ENCODE measurements at regions not wholly inside any gene's neighbourhood (a gene's known extent, or its start where the extent isn't known, plus 50 kb on each side); places are given as distances from the start of the nearest gene placed in this dataset.

- Histone ChIP-seq H4K20me1 (ENCODE audit: insufficient read depth) (no peaks in the 10 kb centered on the region), H3K27me3 (ENCODE audit: insufficient read depth, low read length) (no peaks in the 10 kb centered on the region), H2AFZ (ENCODE audit: low read depth, low read length, poor library complexity, severe bottlenecking) (no peak overlapping the region), H3K36me3 (ENCODE audit: control insufficient read depth in 1 of 2, insufficient read depth in 2 of 2, low read length in 2 of 2) (no peaks in the 10 kb centered on the region), H3K9ac (ENCODE audit: low read length) (no peak overlapping the region), H3K27ac (ENCODE audit: low read depth, low read length) (no peak overlapping the region), H3K4me1 (ENCODE audit: control insufficient read depth in 1 of 2, insufficient read depth in 2 of 2, low read length in 2 of 2) (no peaks in the 10 kb centered on the region), H3K4me2 (ENCODE audit: low read length) (no peak overlapping the region), H3K79me2 (ENCODE audit: insufficient read depth, low read length) (no peaks in the 10 kb centered on the region), H3K9me3 (ENCODE audit: control insufficient read depth in 1 of 2, insufficient read depth in 1 of 2, low read depth in 1 of 2, low read length in 2 of 2) (0 out of 4 replicates have a peak, but pooled peaks cover 0 to 4% of the 10 kb centered on the region in 2 experiments), H3K9me2 (ENCODE audit: insufficient read depth) (no peaks in the 10 kb centered on the region), H3K4me3 (replicated peaks in 1 of 2; ENCODE audit: low read depth in 1 of 2, low read length in 2 of 2) (no peak overlapping the region)
- RAD21 ChIA-PET (ENCODE audit: low non-redundant PET in 1 of 2, low total read pairs in 2 of 2, uncharacterized antibody in 2 of 2, unreplicated experiment in 2 of 2), result no interaction called here
- TF ChIP-seq EZH2phosphoT487 (IDR thresholded peaks at IDR 0.05; ENCODE audit: borderline replicate concordance) (no peak), RAD21 (IDR thresholded peaks at IDR 0.05; ENCODE audit: low read depth) (0 out of 2 replicates have a peak, but pooled peaks have one; percentile 3)
- DNase-seq (ENCODE audit: low read depth, low spot score) (no peak), ATAC-seq (no peak)
- intact Hi-C loops (cut with micrococcal nuclease), result no loop called here
- BruUV-seq (replicated peaks), result no TSS peak
- POLR2A ChIA-PET, result no interaction called here
- CTCF ChIA-PET, result no interaction called here
Observed at GRCh38 chr14:45940318-45940717, 687.3 kb upstream of the MIS18BP1 start.

GRCh38 chr14:45939572-45939971, 686.6 kb upstream of the MIS18BP1 start:
- H3K27ac ChIP-seq (ENCODE audit: low read depth, low read length), result no peak overlapping the region
- no TSS peak for BruUV-seq (replicated peaks)
- no peaks in the 10 kb centered on the region for H3K36me3 ChIP-seq (ENCODE audit: control insufficient read depth in 1 of 2, insufficient read depth in 2 of 2, low read length in 2 of 2)
- H3K9me2 ChIP-seq (ENCODE audit: insufficient read depth), result no peaks in the 10 kb centered on the region
- RAD21 ChIA-PET (ENCODE audit: low non-redundant PET in 1 of 2, low total read pairs in 2 of 2, uncharacterized antibody in 2 of 2, unreplicated experiment in 2 of 2), result no interaction called here
- no peaks in the 10 kb centered on the region for H3K4me1 ChIP-seq (ENCODE audit: control insufficient read depth in 1 of 2, insufficient read depth in 2 of 2, low read length in 2 of 2)
- H3K9ac ChIP-seq (ENCODE audit: low read length), result no peak overlapping the region
- no peak for ATAC-seq
- DNase-seq (ENCODE audit: low read depth, low spot score), result no peak
- POLR2A ChIA-PET, result no interaction called here
- H3K4me3 ChIP-seq (replicated peaks in 1 of 2; ENCODE audit: low read depth in 1 of 2, low read length in 2 of 2), result no peak overlapping the region
- intact Hi-C loops (cut with micrococcal nuclease), result no loop called here
- no peak overlapping the region for H2AFZ ChIP-seq (ENCODE audit: low read depth, low read length, poor library complexity, severe bottlenecking)
- no peaks in the 10 kb centered on the region for H3K79me2 ChIP-seq (ENCODE audit: insufficient read depth, low read length)
- H3K9me3 ChIP-seq (ENCODE audit: control insufficient read depth in 1 of 2, insufficient read depth in 1 of 2, low read depth in 1 of 2, low read length in 2 of 2), result 0 out of 4 replicates have a peak, but pooled peaks cover 0 to 4% of the 10 kb centered on the region in 2 experiments
- no peak overlapping the region for H3K4me2 ChIP-seq (ENCODE audit: low read length)
- no peaks in the 10 kb centered on the region for H4K20me1 ChIP-seq (ENCODE audit: insufficient read depth)
- CTCF ChIA-PET, result no interaction called here
- no peaks in the 10 kb centered on the region for H3K27me3 ChIP-seq (ENCODE audit: insufficient read depth, low read length)
- TF ChIP-seq EGR1 (IDR thresholded peaks at IDR 0.05; ENCODE audit: low read depth), result no peak
- TF ChIP-seq TCF7L2 (IDR thresholded peaks at IDR 0.05; ENCODE audit: borderline replicate concordance, extremely low read depth, insufficient read depth, insufficient read length), result no peak
- TF ChIP-seq REST (IDR thresholded peaks at IDR 0.05; ENCODE audit: low read depth), result no peak
- TF ChIP-seq ZBTB33 (IDR thresholded peaks at IDR 0.05; ENCODE audit: extremely low read depth, insufficient replicate concordance, low read length), result no peak
- no peak for TF ChIP-seq ELF1 (IDR thresholded peaks at IDR 0.05; ENCODE audit: borderline replicate concordance, low read depth)
- TF ChIP-seq POLR2AphosphoS5 (IDR thresholded peaks at IDR 0.05; ENCODE audit: low read depth, low read length), result no peak
- no peak for TF ChIP-seq FOSL1 (IDR thresholded peaks at IDR 0.05; ENCODE audit: low read depth)
- TF ChIP-seq CTCF (IDR thresholded peaks at IDR 0.05 in 2 of 3, conservative IDR thresholded peaks at IDR 0.05 in 1 of 3; ENCODE audit: borderline replicate concordance in 1 of 3, insufficient read depth in 1 of 3, low read depth in 2 of 3, low read length in 2 of 3), result no peak
- TF ChIP-seq ZFX (IDR thresholded peaks at IDR 0.05), result no peak
- no peak for TF ChIP-seq SP1 (IDR thresholded peaks at IDR 0.05; ENCODE audit: low read depth)
